NAMALWA (cell line): ENCODE measurements at regions not wholly inside any gene's neighbourhood (a gene's known extent, or its start where the extent isn't known, plus 50 kb on each side); places are given as distances from the start of the nearest gene placed in this dataset.

Experiments used
- DNase-seq: peaks from one replicate; pipeline ENCODE4 v3.0.0-alpha.2; 2015; ENCODE audit warnings: low spot score

DNA sequence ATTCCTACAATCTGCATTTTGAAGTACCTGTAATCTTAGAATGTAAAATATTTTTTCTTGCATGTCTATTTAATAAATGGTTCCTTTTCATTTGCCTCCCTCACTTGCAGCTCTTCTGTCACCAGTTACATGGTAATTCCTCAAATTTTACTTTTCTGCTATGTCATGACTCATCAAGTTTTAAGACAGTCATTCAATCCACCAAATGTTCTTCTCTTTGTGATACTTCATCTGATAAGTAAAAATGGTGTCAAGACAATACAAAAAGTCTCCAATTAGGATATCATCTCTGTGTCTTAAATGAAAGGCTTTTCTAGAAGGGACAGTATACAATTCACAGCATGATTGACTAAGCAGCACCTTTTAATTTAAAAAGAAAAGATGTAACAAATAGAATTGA is 104.9 kb upstream of the FTMT start:
- no peak for DNase-seq

DNA sequence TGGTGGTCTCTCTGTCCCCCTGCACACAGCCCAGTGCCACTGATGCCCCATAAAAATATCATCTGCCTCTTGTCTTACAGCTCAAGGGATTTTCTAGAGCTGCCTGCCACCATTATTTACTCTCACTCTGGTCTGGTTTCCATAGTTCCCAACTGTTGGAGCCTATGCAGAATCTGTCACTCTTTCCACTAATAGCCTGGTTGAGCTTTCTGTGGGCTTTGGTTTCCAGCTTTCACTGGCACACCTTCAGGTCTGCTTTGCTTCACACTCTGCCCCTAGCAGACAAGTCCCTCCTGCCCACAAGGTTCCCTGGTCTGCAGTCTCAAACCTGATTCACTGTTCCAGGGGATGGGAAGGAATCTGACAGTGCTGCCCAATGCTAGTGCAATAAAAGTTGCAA is 103.0 kb upstream of the FTMT start:
- no peak for DNase-seq

DNA sequence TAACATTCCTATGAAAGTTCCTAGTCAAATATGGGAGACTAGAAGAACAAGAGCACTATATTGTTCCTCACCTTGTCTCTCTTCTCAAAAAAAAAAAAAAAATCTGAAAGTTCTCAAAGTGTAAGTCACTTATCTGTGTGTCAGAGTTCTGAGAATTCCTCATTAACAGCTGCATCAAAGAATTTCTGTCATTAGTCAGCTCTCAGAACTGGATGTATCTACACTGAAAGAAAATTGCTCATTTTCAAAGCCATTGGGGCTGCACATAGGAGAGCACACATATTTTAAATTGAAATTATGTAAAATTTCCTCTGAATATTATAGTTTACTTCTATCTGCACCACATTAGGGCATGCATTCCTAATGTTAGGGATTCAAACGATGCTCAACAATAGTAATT is 99.5 kb upstream of the FTMT start:
- DNase-seq = no peak

DNA sequence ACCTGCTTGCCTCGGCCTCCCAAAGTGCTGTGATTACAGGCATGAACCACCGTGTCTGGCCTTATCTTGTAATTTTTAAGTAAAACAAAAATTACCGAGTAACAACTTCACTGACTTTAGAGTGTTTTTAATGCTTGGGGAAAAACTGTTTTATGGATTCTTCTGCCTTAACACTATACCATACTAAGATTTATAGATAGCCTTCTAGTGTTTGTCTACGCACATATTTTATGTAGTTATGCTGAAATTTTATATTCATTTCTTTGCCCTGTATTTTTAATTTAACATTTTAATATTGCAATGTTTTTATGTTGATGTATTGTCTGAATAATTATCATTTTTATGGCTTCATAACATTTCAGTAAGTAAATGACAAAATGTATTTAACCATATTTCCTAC is 96.4 kb upstream of the FTMT start:
- no peak for DNase-seq

DNA sequence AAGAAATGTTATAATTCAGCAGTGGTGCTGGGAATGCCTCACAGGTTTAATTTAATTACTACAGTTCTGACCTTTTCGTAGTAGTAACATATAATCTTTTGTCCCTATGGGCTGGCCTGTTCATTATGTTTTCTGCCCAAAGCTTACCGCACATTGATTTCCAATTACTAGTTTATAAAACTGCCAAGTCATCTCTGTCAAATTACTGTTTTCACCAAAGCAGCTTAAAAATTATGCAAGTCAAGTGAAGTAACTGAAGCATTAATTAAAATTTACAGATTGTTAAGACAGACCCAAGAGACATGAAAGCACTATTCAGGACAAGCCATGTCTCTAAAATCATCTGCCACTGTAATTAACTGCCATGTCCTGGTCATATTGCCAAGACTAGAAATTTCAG is 93.9 kb upstream of the FTMT start:
- no peak for DNase-seq

DNA sequence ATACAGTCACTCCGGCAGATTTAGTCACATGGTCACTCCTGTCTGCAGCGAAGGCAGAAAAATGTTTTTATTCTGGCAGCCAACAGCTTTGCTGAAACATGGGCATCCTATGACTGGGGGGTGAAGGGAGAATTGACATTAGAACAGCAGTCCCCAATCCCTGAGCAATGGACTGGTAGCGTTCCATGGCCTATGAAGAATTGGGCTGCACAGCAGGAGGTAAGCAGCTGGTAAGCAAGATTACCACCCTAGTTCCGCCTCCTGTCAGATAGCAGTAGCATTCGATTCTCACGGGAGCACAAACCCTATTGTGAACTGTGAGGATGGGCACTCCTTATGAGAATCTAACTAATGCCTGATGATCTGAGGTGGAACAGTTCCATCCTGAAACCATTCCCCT is 93.1 kb upstream of the FTMT start:
- DNase-seq = no peak

DNA sequence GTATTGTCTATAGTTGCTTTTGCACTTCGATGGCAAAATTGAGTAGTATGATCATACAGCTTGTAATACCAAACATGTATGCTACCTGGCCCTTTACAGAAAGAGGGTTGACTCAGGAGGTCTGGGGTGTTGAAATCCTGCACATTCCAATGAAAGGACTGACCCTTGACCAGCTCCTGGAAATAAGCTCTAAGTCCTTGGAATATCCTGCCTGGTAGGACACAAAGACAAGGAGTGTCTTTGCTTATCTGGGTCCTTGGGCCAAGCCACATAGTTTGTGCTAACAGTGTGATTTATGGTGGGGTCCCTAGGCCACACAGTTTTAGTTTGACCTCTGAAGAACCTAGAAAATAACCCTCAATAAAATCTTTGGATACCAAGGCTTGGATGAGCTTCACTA is 89.3 kb upstream of the FTMT start:
- DNase-seq = no peak

DNA sequence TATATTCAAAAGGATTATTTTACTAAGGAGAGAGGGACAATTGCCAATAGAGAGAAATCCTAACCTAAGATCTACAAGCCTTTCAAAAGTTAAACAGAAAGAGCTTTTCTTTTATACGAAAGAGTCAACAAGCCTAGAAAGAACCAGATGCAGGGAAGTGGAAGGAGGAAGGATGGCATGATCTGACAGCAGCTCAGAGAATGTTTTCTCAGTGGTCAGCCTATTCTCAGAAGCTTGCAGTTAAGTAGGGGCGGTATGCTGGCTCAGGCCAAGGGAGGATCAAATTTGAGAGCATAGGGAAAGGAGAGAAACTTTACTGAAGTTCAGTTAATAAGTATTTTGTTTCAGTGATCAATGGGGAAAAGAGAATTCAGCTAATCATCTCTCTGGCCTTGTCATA is 88.0 kb upstream of the FTMT start:
- DNase-seq = no peak

DNA sequence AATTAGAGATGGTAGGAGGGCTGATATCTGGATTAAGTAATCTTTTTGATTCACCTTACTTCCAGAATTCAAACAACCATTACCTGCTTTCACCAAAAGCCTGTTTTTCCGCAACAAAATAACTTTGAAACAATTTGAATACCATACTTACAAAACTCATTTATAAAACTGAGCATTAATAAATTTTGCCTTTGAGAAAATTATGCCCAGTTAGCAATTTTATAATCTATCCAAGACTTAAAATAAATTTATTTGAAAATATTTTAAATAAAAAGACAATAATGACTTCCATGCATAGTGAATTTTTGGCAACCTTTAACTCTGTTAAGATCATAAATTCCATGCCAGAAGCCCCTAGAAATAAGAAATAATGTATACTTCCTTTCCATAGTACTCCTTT is 71.3 kb upstream of the FTMT start:
- no peak for DNase-seq

DNA sequence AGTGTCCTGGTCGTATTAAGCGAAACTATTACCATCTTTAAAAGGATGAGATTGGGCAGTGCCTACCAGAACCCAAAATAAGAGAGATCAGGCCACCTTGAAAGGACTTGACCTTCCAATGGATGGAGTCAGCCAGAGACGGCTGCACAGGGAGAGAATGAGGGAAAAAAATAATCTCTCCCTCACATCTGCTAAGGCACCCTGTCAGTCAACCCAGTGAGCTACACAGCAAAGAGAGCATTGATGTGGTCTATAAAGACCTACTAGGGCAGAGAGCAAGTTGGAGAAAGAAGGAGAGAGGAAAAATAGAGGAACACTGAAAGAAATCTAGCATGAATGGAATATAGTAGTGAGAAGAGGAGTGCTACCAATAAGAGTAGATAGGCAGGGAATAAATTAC is 68.0 kb upstream of the FTMT start:
- DNase-seq = no peak

DNA sequence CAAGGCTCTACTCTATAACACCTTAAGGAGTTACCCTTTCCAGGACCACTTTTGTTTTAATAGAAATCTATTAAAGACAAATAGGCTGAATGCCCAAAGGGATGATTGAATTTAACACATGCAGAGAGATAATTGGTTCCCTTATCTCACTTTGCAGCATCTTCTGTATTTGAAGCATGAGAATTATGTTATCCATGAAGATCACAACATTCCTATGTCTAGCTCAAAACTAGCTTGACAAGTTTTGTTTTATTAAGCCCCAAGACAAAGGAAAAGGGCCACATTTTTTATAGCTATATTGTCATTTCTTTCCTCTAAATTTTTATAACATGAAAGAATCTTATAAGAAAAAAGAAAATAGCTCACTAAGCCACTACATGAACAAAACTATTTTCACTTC is 57.9 kb upstream of the FTMT start:
- no peak for DNase-seq

DNA sequence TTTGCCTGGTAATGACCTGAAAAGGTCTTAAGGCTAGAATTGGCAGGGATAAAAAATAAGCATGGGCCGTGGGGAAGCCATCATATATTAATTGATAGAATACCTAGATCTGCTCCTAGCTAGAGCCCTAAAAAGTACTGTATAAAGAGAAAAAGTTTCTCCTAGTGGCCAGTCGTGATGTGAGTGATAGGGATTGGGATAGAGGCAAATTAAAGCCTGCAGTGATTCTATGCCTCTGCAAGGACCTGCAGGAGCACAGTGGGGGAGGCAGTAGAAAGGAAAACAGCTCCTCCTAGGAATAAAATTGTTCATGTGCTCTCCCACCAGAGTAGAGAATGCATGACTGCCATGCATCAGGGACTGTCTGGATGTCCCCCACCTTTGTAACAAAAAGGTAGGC is 56.2 kb upstream of the FTMT start:
- DNase-seq = no peak

DNA sequence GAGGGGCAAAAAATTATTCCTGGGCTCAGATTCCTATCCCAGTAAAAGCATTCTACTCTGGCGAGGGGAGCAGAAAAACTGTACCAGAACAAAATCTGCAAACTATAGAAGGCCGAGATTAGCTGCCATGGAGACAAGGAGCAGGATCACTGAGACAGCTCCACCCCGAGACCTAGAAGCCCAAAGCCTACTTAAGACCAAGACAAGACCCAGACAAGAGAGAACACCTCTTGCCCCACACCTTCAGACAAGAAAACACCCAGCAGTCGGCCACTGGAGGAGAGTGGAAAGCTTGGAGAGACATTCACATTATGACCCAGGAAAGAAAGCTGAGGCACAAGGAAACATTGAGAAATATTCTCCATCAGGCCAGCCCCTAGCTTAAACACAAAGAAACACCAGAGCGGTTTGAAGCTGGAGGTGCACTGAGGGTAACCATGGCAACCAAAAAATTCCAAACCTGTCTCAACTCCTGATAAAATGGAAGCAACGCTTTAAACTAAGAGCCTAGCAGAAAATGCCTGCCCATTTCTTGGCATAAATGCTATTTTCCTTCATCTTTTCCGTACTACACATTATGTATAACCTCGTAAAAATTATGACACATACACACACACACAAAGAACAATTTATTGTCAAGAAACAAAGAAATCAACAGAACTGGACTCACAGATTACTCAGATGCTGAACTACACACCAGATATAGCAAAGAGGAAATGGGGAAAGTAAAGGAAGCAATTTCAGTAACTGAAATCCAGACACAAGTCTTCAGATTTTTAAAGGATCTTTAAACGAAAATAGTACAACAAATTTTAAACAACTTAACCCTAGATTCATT is 53.8 kb upstream of the FTMT start:
- no peak for DNase-seq
